ENCODE measurements at regions not wholly inside any gene's neighbourhood (a gene's known extent, or its start where the extent isn't known, plus 50 kb on each side); places are given as distances from the start of the nearest gene placed in this dataset.
A peak's percentile ranks its signal among the peaks of the same experiment; 100 is the strongest.

DNA sequence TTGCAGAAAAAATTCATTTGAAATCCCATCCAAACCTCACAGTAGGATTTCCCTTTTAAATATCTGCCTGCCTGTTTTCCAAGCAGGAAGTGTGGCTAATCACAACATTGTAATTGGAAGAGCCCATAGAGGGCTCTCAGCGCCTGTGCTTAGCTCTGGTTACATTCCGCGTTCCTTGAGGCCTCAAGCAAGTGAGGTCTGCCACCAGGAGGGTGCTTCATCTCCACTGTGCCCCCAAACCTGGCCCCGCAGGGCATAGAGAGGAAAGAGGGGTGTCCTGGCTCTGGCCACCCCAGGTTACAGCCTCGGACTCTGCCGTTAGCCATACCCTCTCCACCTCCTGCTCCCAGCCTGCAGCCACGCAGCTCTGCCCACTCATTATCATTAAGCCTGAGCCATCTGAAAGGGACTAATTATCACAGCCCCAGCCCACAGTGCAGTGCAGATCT, 214.8 kb downstream of the SP3 start:
- H3K36me3 ChIP-seq = no peaks in the 10 kb centered on the region
- H3K4me3 ChIP-seq = no peak overlapping the region
- no peak overlapping the region for H3K27ac ChIP-seq
- intact Hi-C loops (cut with DNase I) = loop anchor here in 3 of 10 donors (5.0 to 10.0 kb wide), 4 partner anchors 214 to 348 kb away; partner anchors contain the start of gene SP3 (in 1 of the 3)
- H3K9me3 ChIP-seq = no peaks in the 10 kb centered on the region
- ATAC-seq (peak; percentile 41 to 87 (median 70)), DNase-seq (peak in 1 of 2 donors; percentile 15)
- peaks cover 0 to 15% (median 7%) of the 10 kb centered on the region in 9 donors for H3K4me1 ChIP-seq
- H3K27me3 ChIP-seq = peaks cover 0 to 14% (median 0%) of the 10 kb centered on the region in 7 donors
- TF ChIP-seq, protein P1, sequence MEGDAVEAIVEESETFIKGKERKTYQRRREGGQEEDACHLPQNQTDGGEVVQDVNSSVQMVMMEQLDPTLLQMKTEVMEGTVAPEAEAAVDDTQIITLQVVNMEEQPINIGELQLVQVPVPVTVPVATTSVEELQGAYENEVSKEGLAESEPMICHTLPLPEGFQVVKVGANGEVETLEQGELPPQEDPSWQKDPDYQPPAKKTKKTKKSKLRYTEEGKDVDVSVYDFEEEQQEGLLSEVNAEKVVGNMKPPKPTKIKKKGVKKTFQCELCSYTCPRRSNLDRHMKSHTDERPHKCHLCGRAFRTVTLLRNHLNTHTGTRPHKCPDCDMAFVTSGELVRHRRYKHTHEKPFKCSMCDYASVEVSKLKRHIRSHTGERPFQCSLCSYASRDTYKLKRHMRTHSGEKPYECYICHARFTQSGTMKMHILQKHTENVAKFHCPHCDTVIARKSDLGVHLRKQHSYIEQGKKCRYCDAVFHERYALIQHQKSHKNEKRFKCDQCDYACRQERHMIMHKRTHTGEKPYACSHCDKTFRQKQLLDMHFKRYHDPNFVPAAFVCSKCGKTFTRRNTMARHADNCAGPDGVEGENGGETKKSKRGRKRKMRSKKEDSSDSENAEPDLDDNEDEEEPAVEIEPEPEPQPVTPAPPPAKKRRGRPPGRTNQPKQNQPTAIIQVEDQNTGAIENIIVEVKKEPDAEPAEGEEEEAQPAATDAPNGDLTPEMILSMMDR (IDR thresholded peaks at IDR 0.05) = peak in 4 of 9 donors; percentile 21 to 47 (median 34)
- 19% methylated on average over 7 of the region's 7 CpGs for WGBS, 2 donors

- intact Hi-C loops (cut with DNase I) = loop anchor here in 3 of 10 donors (5.0 to 10.0 kb wide), 4 partner anchors 214 to 349 kb away; partner anchors contain the start of gene SP3 (in 1 of the 3)
These were observed 214.3 kb downstream of the SP3 start for GRCh38 chr2:173750831-173751230.

GRCh38 chr2:173751245-173751975, 213.8 kb downstream of the SP3 start:
- ATAC-seq = no peak
- intact Hi-C loops (cut with DNase I) = loop anchor here in 3 of 10 donors (5.0 to 10.0 kb wide), 4 partner anchors 213 to 349 kb away; partner anchors contain the start of gene SP3 (in 1 of the 3)
- H3K36me3 ChIP-seq = no peaks in the 10 kb centered on the region

More at GRCh38 chr2:173750831-173751230, 214.3 kb downstream of the SP3 start:
- peak in 4 of 8 donors; percentile 14 to 24 (median 16) for ATAC-seq
- WGBS, 2 donors = 77 to 78% methylated on average over 4 of the region's 4 CpGs
- peaks cover 0 to 14% (median 0%) of the 10 kb centered on the region in 7 donors for H3K27me3 ChIP-seq
- H3K36me3 ChIP-seq = no peaks in the 10 kb centered on the region
- TF ChIP-seq, protein P1 (IDR thresholded peaks at IDR 0.05) = no peak
- H3K4me1 ChIP-seq = peaks cover 0 to 15% (median 7%) of the 10 kb centered on the region in 9 donors
- no peaks in the 10 kb centered on the region for H3K9me3 ChIP-seq
- no peak overlapping the region for H3K27ac ChIP-seq
- DNase-seq = no peak
- H3K4me3 ChIP-seq = no peak overlapping the region

DNA sequence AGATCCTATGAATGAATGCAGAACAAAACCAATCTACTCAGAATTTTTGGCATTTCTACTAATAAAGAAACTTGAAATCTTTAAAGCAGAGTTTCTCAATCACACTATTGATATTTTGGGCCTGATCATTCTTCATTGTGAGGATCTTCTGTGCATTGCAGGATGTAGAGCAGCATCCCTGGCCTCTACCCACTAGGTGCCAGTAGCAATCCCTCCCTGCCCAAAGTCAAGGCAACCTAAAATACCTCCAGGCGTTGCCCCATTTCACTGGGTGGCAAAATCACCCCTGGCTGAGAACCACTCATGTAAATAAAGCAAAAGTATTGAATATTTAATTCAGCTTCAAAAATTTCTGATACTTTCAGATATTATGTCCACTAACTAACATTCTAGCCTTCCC, 213.0 kb downstream of the SP3 start:
- Histone ChIP-seq H3K27me3 (peaks cover 0 to 9% (median 0%) of the 10 kb centered on the region in 7 donors), H3K9me3 (no peaks in the 10 kb centered on the region), H3K36me3 (no peaks in the 10 kb centered on the region), H3K27ac (no peak overlapping the region), H3K4me1 (peaks cover 0 to 15% (median 7%) of the 10 kb centered on the region in 9 donors), H3K4me3 (no peak overlapping the region)
- 23 to 45% methylated on average over 1 of the region's 1 CpG for WGBS, 2 donors
- DNase-seq (no peak), ATAC-seq (no peak)
- TF ChIP-seq, protein P1 (IDR thresholded peaks at IDR 0.05) = peak in 3 of 9 donors; percentile 14 to 30 (median 21)
- intact Hi-C loops (cut with DNase I) = loop anchor here in 3 of 10 donors (5.0 to 10.0 kb wide), 4 partner anchors 213 to 350 kb away; partner anchors contain the start of gene SP3 (in 1 of the 3)

More at GRCh38 chr2:173751245-173751975, 213.8 kb downstream of the SP3 start:
- WGBS, 2 donors = 85% methylated on average over 9 of the region's 9 CpGs
- TF ChIP-seq, protein P1 (IDR thresholded peaks at IDR 0.05) = no peak
- peaks cover 0 to 14% (median 0%) of the 10 kb centered on the region in 7 donors for H3K27me3 ChIP-seq
- peaks cover 0 to 15% (median 7%) of the 10 kb centered on the region in 9 donors for H3K4me1 ChIP-seq
- no peak for DNase-seq
- no peak overlapping the region for H3K27ac ChIP-seq
- H3K4me3 ChIP-seq = no peak overlapping the region
- H3K9me3 ChIP-seq = no peaks in the 10 kb centered on the region

Data from heart right ventricle (tissue), 16 donors.